ENCODE measurements at regions not wholly inside any gene's neighbourhood (a gene's known extent, or its start where the extent isn't known, plus 50 kb on each side); places are given as distances from the start of the nearest gene placed in this dataset.

GRCh38 chr15:98142572-98142971, 182.1 kb downstream of the ARRDC4 start:
- TF ChIP-seq ZFP30 (CRISPR knock-in tag; IDR thresholded peaks at IDR 0.05) (no peak), RARB (CRISPR knock-in tag; IDR thresholded peaks at IDR 0.05) (no peak), TCF4 (CRISPR knock-in tag; IDR thresholded peaks at IDR 0.05; ENCODE audit: borderline replicate concordance) (no peak), CSRNP3 (CRISPR knock-in tag; IDR thresholded peaks at IDR 0.05) (no peak), ISL1 (CRISPR knock-in tag; IDR thresholded peaks at IDR 0.05) (no peak)
